GM19025 (cell line): ENCODE measurements at regions not wholly inside any gene's neighbourhood (a gene's known extent, or its start where the extent isn't known, plus 50 kb on each side); places are given as distances from the start of the nearest gene placed in this dataset.

Source experiments
- ATAC-seq: cut with Tn5 transposase; IDR thresholded peaks from one replicate; pipeline ENCODE4 v1.9.1; 2021; ENCODE audit warnings: mild to moderate bottlenecking, low read depth, moderate library complexity; ENCODE audit not compliant: unreplicated experiment

DNA sequence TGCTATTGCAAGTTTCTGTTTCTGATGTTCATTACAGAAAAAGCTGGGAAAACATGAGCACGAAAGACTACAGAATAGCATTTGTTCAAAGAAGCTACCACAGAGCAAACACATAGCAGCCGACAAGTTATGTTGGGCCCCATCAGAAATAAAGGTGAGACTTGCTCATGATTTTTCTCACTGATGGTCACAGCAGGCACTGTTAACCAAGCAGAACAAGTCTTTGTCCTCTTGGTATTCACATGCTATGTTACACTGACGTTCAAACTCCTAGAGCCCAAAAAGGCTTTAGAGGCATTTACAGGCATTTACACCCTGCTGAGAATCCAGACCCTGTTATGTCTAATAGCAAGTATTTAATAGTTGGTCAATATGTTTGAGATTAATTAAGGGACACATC, 235.0 kb upstream of the HNMT start:
- no peak for ATAC-seq

DNA sequence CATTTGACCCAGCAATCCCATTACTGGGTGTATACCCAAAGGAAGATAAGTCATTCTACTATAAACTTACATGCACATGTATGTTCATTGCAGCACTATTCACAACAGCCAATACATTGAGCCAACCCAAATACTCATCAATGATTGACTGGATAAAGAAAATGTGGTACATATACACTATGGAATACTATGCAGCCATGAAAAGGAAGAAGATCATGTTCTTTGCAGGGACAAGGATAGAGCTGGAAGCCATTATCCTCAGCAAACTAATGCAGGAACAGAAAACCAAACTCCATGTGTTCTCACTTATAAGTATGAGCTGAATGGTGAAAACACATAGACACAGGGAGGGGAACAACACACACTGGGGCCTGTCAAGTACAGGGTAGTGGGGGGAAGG, 226.7 kb upstream of the HNMT start:
- ATAC-seq, result no peak

DNA sequence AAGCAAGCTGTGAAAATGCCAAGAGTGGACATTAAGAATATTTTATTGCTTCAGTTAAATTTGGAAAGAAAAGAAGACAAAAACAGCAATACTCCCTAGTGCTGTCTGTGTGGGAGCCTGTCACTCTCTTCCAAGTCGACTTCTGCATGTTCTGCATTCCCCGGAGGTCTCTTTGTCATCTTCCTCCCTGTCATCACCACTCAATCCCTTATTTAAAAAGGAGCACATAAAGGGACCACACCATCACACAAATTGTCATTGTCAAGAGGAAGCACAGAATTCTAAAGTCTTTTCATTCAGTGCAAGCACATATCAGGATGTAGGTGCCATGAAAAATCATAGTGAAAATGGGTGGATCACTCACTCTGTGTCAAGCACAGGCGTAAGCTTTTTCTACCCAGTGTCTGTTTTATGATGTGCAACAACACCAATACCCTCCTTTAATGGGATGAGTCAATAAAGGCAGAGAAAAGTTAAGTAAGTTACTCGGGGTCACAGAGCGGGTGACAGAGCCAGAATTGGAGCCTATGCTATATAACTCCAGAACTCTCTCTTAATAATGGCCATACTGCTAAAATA, 222.4 kb upstream of the HNMT start:
- no peak for ATAC-seq

DNA sequence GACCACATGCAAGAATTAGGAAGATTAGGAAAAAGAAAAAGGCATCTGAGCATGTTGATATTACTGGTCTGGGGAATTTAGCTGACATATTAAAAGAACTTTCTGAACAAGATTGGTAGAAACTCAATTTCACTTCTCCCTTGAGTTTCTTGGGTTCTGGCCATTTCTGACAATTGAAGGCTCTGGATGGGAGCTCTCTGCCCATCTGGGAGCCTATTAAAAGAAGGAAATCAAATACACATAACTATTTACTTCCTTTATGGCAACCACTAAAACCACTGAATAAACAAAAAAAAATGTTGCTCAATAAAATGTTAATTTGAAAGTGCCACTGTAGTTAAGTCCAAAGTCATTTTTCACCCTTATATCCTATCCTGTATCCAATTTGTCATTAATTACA, 216.8 kb upstream of the HNMT start:
- no peak for ATAC-seq

DNA sequence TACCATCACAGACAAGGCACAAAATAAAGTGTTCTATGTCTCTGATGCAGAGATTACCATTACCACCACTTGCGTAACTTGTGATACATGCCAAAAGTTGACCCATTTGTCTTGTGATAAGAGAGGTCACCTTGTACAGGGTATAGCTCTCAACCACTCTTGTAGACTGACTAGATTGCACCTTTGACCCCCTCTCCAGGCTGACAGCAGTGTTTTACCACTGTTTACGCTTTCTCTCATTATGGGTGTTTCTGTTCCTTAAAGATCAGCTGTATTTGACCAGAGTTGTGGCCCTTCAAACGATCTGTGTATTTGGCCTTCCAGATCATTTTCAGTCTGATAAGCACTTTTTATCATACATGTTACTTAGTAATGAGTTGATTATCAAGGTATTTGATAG, 215.7 kb upstream of the HNMT start:
- no peak for ATAC-seq

DNA sequence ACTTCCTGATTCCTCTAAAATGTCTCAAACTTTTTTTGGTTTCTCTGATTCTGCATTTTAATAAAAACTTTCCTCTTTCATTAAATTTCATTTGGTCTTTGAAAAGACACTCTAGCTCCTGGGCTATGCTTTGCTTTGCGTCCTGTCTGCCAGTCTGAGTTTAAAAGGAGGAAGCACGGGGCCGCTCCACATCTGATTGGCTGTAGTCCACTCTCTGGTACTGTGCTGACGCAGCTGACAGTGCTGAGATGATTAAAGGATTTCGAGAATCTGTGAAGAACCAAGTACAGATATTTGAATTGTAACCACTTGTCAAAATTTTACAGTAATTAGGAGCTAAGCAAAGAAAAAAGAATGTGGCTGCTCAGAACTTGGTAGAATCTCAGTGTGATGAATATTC, 199.6 kb upstream of the HNMT start:
- no peak for ATAC-seq

DNA sequence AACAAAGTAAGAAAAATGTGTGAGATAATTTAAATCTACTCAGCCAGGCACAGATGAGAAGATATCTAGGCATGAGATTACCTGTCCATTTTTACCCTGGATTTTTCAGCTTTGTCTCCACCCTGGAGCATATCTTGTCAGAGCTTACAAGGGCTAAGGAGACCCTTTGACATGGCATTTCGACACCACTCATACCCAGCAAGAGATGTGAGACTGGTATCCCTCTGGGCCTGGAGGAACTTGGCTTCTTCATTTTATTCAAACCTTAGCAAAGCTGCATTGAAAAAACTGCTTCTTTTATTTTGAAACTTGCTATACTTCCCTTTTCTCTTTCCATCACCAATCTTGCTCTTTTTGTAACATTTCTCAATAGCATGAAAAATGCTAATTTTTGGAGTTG, 194.9 kb upstream of the HNMT start:
- no peak for ATAC-seq

DNA sequence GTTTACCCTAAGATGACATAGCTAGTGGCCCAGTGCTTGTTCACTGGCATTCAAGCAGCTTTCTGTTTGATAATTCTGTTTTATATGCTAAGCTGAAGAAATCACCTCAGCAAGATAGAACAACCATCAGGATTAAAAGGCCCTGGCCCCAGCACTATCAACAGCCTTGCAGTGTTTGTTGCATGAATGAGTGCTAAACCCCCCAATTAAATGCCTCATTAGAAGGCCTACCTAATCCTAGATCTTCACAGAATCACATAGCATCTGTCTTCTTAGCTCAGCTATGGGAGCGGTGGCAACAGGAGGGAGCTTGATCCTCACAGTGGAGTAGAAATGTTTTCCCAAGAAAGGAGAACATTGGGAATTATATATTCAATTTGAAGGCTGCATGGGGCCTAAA, 194.1 kb upstream of the HNMT start:
- no peak for ATAC-seq

DNA sequence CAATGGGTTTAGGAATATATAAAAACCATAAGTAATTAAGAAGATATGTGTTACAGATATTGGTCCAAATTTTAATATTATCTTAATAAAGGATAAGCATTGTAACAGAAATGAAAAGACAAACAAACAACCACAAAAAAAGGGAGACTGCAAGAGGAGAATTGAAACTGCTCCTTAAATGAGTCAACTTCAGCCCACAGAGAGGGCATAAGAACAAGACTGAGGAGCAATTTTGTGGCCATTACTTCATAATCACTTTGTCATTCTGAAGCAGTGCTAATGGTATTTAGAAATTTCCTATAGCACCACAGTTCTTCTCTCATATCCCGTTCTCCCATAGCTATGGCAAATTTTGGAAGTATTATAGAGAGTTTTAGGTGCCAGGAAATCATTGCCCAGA, 193.2 kb upstream of the HNMT start:
- no peak for ATAC-seq

DNA sequence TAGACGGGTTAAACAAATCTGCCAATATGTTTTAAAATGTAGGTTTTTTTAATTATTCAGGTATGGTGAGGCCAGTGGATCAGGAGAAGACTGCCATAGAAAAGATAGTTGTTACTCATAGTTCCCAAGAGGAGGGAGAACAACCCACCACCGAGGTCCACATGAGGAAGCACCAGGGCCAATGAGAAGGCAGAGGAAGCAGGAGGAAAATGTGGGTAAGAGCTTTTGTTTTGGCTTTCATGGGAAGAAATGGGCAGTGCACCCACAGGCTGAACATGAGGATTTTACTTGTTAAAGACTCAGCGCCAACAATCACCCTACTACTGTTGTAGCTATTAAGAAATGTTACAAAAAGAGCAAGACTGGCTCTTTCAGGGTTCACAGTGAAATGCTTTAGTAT, 191.8 kb upstream of the HNMT start:
- no peak for ATAC-seq

DNA sequence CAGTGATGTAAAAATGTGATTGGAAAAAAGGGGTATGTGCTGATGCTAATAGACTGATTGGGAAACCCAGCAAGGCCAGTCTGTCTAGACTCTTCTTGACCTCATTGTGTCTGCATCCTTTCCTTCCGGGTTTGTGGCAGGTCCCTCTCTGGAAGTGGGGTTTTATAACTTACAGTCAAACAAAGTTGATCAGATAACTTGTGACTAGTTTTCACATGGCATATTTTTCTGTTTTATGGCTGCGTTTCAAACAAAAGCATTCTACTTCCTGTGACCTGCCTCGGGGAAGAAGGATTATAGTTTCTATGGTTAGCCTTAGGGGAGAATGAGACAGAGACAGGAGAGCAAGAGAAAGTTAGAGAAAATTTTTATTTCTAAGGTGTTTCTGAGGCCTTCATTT, 188.7 kb upstream of the HNMT start:
- no peak for ATAC-seq

DNA sequence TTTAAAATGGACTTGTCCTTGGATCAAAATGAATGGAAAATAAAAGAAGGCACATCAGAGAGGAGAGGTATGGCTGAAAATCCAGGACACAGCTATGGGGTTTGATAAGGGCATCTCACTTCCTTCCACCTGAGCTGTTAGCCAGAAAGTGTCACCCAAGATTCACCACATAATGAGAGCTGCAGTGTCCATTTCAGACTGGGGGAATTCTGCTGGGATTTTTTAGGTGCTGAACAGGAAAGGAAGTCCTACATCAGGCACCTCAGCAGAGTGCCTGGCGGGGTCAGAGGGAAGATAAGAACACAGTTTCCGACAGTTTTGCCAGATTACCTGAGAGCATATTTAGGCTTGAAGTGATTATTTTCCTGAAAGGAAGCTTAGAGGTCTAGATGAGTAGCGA, 187.6 kb upstream of the HNMT start:
- no peak for ATAC-seq

DNA sequence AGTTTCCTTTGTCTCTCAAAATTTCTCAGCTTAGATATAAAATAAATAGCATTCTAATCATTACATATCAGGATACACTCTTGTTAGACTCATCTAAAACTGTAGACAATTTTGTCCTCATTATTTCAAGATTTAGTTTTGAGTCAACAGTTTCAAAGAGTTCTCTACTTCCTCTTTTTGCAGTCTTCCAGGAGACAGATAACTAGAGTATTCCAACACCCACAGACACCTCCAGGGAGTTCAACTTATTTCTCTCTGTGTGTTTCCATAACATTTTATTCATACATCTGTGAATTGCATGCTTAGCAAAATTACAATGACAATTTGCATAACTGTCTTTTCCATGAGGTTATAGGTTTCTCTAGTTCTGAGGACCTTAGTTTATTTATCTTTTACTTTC, 166.6 kb upstream of the HNMT start:
- no peak for ATAC-seq

DNA sequence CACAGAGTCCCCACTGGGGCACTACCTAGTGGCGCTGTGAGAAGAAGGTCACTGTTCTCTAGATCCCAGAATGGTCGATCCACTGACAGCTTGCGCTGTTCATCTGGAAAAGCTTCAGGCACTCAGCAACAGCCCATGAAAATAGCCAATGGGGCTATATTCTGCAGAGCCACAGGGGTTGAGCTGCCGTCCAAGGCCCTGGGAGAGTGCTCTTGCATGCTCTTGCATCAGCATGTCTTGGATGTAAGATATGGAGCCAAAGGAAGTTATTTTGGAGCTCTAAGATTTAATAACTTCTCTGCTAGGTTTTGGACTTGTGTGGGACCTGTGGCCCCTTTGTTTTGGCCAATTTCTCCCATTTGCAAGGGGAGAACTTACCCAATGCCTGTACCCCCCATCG, 164.7 kb upstream of the HNMT start:
- no peak for ATAC-seq

DNA sequence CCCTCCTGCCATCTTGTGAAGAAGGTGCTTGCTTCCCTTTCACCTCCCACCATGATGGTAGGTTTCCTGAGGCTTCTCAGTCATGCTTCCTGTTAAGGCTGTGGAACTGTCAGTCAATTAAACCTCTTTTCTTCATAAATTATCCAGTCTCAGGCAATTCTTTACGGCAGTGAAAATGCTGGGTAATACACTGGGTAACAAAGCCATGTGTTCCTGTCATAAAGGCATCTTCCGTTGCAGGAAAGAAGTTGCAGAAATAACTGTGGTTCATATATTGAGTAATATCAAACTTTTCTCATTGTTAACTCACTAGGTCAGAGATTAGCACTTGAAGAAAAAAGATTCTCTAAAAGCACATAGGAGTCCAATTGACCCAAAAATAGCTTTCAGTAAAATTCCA, 163.9 kb upstream of the HNMT start:
- no peak for ATAC-seq

DNA sequence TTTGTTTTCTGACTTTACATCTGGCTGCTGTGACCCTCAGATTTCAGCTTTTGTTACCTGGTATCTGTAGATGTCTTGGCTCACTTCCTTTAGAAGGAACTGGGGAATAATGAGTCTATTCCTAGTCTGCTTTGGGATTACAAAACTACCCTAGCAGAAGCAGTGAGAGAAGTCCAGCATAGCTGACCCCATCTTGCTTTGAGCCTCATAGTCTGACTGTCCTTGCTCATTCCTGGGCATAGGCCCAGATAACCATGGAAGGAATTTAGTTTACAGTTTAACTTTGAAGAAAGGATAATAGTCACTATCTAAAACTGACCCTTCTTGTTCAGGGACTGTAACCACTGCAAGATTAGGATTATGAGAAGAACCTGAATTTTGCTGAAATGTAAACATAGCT, 163.0 kb upstream of the HNMT start:
- no peak for ATAC-seq

DNA sequence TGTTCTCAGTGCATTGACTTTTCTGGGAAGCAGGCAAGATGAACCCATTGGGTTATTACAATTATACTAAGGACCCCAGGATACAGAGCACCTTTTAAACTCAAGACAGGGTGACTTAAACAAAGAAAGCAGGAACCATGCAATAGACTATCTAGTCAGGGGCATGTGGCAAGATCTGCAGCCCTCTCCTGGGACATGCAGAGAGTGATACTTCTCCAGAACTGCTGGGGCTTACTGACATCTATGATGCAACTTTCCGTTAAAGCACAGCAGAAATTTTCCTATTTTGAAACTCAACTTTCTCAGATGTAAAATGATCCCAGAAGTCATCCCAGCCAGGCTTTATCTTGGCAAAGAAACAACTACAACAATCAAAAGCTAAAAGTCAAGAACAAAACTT, 162.2 kb upstream of the HNMT start:
- ATAC-seq, result no peak

DNA sequence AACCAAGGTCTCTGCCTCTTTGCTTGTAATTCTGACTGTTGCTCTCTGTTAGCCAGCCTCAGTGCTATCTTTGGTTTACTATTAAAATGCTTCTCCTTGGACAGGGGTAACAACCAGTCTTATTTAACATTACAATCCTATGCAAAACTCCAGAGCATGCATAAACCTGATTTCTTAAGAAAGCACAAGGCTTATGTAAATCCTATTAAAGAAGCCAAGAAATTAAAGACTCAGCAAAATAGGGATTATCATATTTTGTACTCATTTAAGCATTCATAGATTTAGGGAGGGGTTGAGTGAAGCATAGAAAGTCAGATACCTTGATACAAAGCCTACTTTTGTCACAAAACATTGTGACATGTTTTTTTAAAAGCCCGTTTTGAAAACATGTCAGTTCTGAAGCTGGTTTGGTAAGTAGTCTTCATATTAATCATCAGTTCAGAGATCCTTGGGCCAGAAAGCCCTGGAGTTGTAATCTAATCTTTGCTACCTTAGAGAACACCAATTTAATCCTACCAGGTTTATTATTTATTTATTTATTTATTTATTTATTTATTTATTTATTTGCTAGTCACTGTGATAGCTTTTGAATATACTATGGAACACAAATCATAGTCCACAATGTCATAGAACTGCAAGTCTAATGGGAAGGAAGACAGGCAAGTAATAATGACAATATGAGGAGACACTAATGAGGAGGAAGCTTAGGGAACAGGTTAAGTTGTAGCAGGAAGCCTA, 158.0 kb upstream of the HNMT start:
- no peak for ATAC-seq

DNA sequence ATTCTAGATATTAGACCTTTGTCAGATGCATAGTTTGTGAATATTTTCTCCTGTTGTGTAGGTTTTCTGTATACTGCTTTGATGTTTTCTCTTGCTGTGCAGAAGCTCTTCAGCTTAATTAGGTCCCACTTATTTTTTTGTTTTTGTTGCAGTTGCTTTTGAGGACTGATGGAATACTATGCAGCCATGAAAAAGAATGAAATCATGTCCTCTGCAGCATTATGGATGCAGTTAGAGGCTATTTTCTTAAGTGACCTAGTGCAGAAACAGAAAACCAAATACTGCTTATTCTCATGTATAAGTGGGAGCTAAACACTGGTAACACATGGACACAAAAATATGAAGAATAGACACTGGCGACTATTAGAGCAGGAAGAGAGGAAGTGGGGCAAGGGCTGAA, 155.0 kb upstream of the HNMT start:
- ATAC-seq, result no peak

DNA sequence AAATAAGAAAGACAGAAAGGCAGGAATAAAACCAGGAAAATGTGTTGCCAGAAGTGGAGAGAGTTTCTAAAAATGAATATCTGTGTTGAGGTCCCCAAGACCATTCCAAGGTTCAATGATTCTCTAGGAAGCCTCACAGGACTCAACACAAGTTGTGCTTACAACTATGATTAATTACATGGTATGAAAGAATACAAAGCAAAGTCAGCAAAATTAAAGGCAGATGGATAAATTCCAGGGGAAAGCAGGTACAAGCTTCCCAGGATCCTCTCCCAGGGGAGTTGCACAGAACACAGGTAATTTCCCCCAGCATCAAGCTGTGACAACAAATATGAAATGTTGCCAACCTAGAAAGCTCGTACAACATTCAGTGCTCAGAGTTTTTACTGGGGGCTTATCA, 154.4 kb upstream of the HNMT start:
- no peak for ATAC-seq

DNA sequence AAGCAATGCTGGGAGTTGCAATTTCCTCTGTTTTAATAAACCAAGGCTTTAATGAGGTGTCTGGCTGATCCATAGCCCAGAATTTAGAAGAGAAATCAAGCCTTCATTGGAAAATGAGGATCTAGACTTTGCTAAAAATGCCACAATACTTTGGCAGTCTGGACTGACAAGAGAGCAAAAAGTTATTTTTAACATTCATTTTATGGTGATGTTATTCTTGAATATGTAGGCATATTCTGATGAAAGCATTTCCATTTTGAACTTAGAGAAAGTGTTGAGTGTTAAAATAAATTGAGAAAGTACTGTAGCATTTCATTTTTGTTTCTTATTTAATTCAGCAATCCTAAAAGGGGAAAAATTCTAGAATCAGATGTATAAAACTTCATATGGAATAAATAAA, 151.8 kb upstream of the HNMT start:
- no peak for ATAC-seq

DNA sequence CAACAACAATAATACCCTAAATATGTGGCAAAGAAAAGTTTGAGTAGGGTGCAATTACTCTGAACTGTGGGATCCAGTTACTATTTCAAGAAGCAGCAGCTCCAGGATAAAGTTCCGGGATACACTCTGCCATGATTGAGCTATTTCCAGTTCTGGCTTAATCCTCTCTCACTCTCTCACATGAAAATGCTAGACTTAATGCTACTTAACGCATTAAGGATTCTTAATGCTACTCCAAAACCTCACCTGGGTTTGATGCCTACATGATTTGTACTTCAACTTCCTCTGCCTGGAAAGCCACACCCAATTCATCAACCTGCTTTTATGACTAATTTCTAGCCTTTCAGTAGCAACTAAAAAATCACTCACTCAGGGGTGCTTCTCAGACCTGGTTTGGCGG, 151.1 kb upstream of the HNMT start:
- no peak for ATAC-seq

DNA sequence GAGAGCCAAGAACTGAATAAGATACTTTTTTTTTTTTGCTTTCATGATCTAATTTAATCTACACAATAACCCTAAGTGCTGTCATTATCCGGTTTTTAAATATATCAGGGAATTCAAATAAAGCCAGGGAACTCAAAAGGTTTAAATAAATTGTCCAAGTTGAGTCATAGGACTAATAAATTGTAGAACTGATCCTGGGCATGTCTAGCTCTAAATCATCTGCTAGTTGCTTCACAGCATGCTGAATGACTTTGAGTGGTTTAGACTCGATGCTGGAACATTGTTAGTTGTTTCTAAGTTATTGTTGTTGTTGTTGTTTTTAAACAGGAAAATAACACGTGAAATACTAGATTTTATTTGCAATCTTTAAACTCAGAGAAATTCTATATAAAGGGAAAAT, 147.2 kb upstream of the HNMT start:
- ATAC-seq, result no peak
